K562 (cell line): ENCODE measurements at regions not wholly inside any gene's neighbourhood (a gene's known extent, or its start where the extent isn't known, plus 50 kb on each side); places are given as distances from the start of the nearest gene placed in this dataset.

Experiments
- CBFB ChIP-seq: sonication (generic); formaldehyde crosslinking; IDR thresholded peaks from 2 replicates; pipeline ENCODE4 v1.4.0; 2020; ENCODE audit warnings: mild to moderate bottlenecking, missing genetic modification reagents
- DEAF1 ChIP-seq: fragments of 450-650 bp; formaldehyde crosslinking; IDR thresholded peaks from 2 replicates; pipeline ENCODE4 v1.4.0; 2020; ENCODE audit warnings: mild to moderate bottlenecking, moderate library complexity
- FIP1L1 ChIP-seq: fragments of 200-400 bp; formaldehyde crosslinking; IDR thresholded peaks from 2 replicates; pipeline ENCODE4 v1.6.1; 2018; ENCODE audit warnings: mild to moderate bottlenecking, low read depth, low read length; ENCODE audit not compliant: poor library complexity, severe bottlenecking
- FOXJ3 ChIP-seq: sonication (generic); formaldehyde crosslinking; IDR thresholded peaks from 2 replicates; pipeline ENCODE4 v1.4.0; 2020; ENCODE audit warnings: mild to moderate bottlenecking, missing genetic modification reagents
- ILK ChIP-seq: fragments of 450-650 bp; IDR thresholded peaks from 2 replicates; pipeline ENCODE4 v1.6.1; 2016; ENCODE audit warnings: missing genetic modification characterization, low read depth, mild to moderate bottlenecking, missing compliant biosample characterization, moderate library complexity, borderline replicate concordance
- KDM1A ChIP-seq, 2 experiments: fragments of 450-650 bp; IDR thresholded peaks; 2 replicates each; pipeline ENCODE4 v1.6.1; 2016; ENCODE audit warnings: mild to moderate bottlenecking in 2 of 2
- TEAD4 ChIP-seq, 2 experiments: sonication (generic) in 1 of 2; formaldehyde crosslinking in 1 of 2; IDR thresholded peaks; 2 replicates each; pipeline versions ENCODE4 v1.6.1 to v1.8.0; 2012 to 2022; ENCODE audit warnings: borderline replicate concordance in 1 of 2, inconsistent platforms in 1 of 2, low read length in 1 of 2, mild to moderate bottlenecking in 1 of 2, missing genetic modification reagents in 1 of 2
- ZBTB40 ChIP-seq, 2 experiments: fragments of 450-650 bp in 1 of 2; sonication (generic) in 1 of 2; formaldehyde crosslinking in 1 of 2; IDR thresholded peaks; 2 replicates each; pipeline versions ENCODE4 v1.7.1 to v1.9.0; 2016 to 2022; ENCODE audit warnings: inconsistent platforms in 1 of 2, mild to moderate bottlenecking in 1 of 2, missing genetic modification reagents in 1 of 2
- ZNF280A ChIP-seq: fragments of 450-650 bp; IDR thresholded peaks from 2 replicates; pipeline ENCODE4 v1.6.1; 2018; ENCODE audit warnings: mild to moderate bottlenecking, low read depth; ENCODE audit not compliant: partially characterized antibody
- ZNF77 ChIP-seq: fragments of 250-450 bp; sonication (Bioruptor Pico); IDR thresholded peaks from 2 replicates; pipeline ENCODE4 v1.5.0; 2020

- TF ChIP-seq ZNF280A = no peak
- no peak for TF ChIP-seq ZBTB40 (IDR thresholded peaks at IDR 0.05)
- TF ChIP-seq ZBTB40 (CRISPR knock-in tag; IDR thresholded peaks at IDR 0.05) = no peak
- TF ChIP-seq DEAF1 (CRISPR knock-in tag) = no peak
- TF ChIP-seq ZNF77 (CRISPR knock-in tag) = no peak
- TF ChIP-seq ILK (tag) = no peak
- TF ChIP-seq FIP1L1 = no peak
- TF ChIP-seq KDM1A (IDR thresholded peaks at IDR 0.05) = peak; percentile 77 to 85; a peak in 3 of 4 replicates
- peak; percentile 35; the same call in 1 of the 2 replicates for TF ChIP-seq TEAD4 (IDR thresholded peaks at IDR 0.05; ENCODE audit: low read length)
- TF ChIP-seq TEAD4 (CRISPR knock-in tag; IDR thresholded peaks at IDR 0.05; ENCODE audit: borderline replicate concordance) = no peak
- no peak for TF ChIP-seq FOXJ3
- no peak for TF ChIP-seq CBFB (CRISPR knock-in tag)
Measured at GRCh38 chr3:193915099-193915498, 220.8 kb upstream of the HES1 start (continued).
